H1 (cell line): ENCODE measurements at regions not wholly inside any gene's neighbourhood (a gene's known extent, or its start where the extent isn't known, plus 50 kb on each side); places are given as distances from the start of the nearest gene placed in this dataset.

Experiments
- E2F6 ChIP-seq: IDR thresholded peaks from 2 replicates; pipeline ENCODE4 v1.6.1; 2012; ENCODE audit warnings: inconsistent platforms
- EP300 ChIP-seq, 2 experiments: IDR thresholded peaks; 1 replicate in 1 of 2; 2 replicates in 1 of 2; pipeline ENCODE4 v1.6.1; 2011 to 2012; ENCODE audit warnings: low read depth in 2 of 2, low read length in 2 of 2, mild to moderate bottlenecking in 2 of 2, borderline replicate concordance in 1 of 2, inconsistent platforms in 1 of 2, moderate library complexity in 1 of 2
- POLR2AphosphoS5 ChIP-seq: IDR thresholded peaks from 2 replicates; pipeline ENCODE4 v1.6.1; 2011; ENCODE audit warnings: low read depth, low read length
- SIRT6 ChIP-seq: IDR thresholded peaks from one replicate; pipeline ENCODE4 v1.7.1; 2012; ENCODE audit warnings: low read length, inconsistent platforms

- TF ChIP-seq E2F6 = no peak
- no peak for TF ChIP-seq POLR2AphosphoS5
- no peak for TF ChIP-seq EP300 (IDR thresholded peaks at IDR 0.05; ENCODE audit: borderline replicate concordance in 1 of 2, low read depth in 2 of 2, low read length in 2 of 2)
- no peak for TF ChIP-seq SIRT6
These were observed 65.4 kb upstream of the CALM2 start (continued) for GRCh38 chr2:47241715-47242114.
